ENCODE measurements at regions not wholly inside any gene's neighbourhood (a gene's known extent, or its start where the extent isn't known, plus 50 kb on each side); places are given as distances from the start of the nearest gene placed in this dataset.

DNA sequence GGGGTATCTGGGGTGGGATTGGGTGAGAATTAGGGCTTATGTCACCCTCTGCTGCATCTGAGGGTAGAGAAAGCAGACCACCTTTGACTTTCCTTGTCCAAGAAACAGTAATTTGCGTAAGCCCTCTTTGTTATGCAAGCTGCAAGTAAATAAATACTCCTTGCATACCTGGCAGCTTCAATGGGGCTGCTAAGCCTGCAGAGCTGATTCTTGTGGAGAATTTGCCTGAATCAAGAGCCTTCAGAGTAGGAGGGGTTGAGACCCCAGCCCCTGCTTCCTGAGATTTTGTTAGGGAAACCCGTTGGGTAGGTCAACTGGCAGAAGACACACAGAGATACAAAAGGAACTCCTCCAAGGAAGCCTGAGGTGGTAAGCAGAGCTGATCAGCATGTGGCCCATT is 515.1 kb downstream of the DMAC1 start:
- no peaks in the 10 kb centered on the region for H3K27me3 Mint-ChIP-seq
- peaks cover 7% of the 10 kb centered on the region for H3K4me1 Mint-ChIP-seq (ENCODE audit: low read depth)
- no peaks in the 10 kb centered on the region for H3K36me3 Mint-ChIP-seq (ENCODE audit: low read depth)
- H3K9me3 Mint-ChIP-seq, result peaks cover 26% of the 10 kb centered on the region
- no peak overlapping the region for H3K4me3 Mint-ChIP-seq
- intact Hi-C loops (cut with micrococcal nuclease), result no loop called here
- no peak overlapping the region for H3K27ac Mint-ChIP-seq

DNA sequence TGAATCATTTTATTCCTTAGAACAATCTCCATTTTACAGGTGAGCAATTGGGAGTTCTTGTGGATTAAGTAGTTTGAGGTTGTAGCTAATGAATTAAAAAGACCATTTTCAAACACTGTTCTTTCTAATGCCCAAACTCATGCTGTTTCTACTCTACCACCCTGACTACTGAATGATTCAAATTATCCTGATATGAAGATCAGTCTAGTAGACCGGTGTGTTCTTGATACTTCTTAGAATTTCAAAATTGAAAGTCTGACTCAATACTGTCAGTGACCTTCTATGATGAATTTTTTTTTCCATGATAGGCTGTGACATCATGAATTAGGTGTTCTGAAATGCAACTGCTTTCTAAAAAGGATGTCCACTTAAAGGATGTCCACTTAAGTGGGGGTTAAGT is 515.5 kb downstream of the DMAC1 start:
- peaks cover 3% of the 10 kb centered on the region for H3K4me1 Mint-ChIP-seq (ENCODE audit: low read depth)
- no peaks in the 10 kb centered on the region for H3K27me3 Mint-ChIP-seq
- no peak overlapping the region for H3K4me3 Mint-ChIP-seq
- H3K36me3 Mint-ChIP-seq (ENCODE audit: low read depth), result no peaks in the 10 kb centered on the region
- intact Hi-C loops (cut with micrococcal nuclease), result no loop called here
- H3K9me3 Mint-ChIP-seq, result peaks cover 26% of the 10 kb centered on the region
- no peak overlapping the region for H3K27ac Mint-ChIP-seq

GRCh38 chr9:7273575-7273974 is 515.8 kb downstream of the KDM4C start:
- Mint-ChIP-seq H3K36me3 (ENCODE audit: low read depth) (no peaks in the 10 kb centered on the region), H3K4me1 (ENCODE audit: low read depth) (no peaks in the 10 kb centered on the region), H3K4me3 (no peak overlapping the region)

DNA sequence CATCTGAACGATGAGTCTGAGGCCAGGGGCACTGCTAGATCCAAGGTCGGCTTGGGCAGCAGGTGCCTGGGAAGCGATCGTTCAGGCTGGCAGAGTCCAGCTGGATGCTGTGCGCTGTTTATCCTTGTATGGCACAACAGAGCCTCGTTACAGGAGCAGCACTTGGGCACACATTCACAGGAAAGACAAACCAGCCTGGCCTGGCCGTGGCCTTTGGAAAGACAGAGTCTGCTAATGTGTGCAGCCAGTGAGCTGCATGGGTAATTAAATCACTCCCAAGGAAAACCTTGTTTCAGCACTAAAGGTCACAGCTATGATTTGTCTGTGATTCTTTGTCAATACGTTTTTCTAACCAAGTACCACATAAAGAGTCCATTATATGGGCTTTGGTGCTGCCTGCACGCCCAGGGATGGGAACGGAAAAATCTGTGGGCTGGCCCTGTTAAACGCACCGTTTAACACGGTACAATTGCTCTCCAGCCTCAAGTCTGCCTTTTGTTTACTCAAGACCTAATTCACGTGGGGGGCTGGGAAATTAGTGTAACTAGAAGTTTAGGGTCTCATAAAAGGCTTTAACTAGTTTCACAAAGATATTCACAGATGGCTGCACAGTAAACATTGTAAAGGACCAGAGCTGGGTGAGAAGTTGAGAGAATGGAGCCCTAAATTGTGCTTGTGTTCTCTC is 509.3 kb downstream of the KDM4C start:
- no peaks in the 10 kb centered on the region for H3K9me3 Mint-ChIP-seq
- H3K4me1 Mint-ChIP-seq (ENCODE audit: low read depth), result no peaks in the 10 kb centered on the region
- intact Hi-C loops (cut with micrococcal nuclease), result no loop called here
- H3K27ac Mint-ChIP-seq, result no peak overlapping the region
- no peak overlapping the region for H3K4me3 Mint-ChIP-seq
- no peaks in the 10 kb centered on the region for H3K36me3 Mint-ChIP-seq (ENCODE audit: low read depth)
- peaks cover 3% of the 10 kb centered on the region for H3K27me3 Mint-ChIP-seq

More at GRCh38 chr9:7273575-7273974, 515.8 kb downstream of the KDM4C start:
- Mint-ChIP-seq H3K27ac (no peak overlapping the region), H3K9me3 (no peaks in the 10 kb centered on the region), H3K27me3 (peaks cover 3% of the 10 kb centered on the region)
- intact Hi-C loops (cut with micrococcal nuclease), result no loop called here

- Mint-ChIP-seq H3K36me3 (ENCODE audit: low read depth) (no peaks in the 10 kb centered on the region), H3K9me3 (no peaks in the 10 kb centered on the region), H3K4me3 (no peak overlapping the region), H3K27me3 (peaks cover 3% of the 10 kb centered on the region), H3K4me1 (ENCODE audit: low read depth) (no peaks in the 10 kb centered on the region), H3K27ac (no peak overlapping the region)
- intact Hi-C loops (cut with micrococcal nuclease), result no loop called here
Observed at GRCh38 chr9:7265181-7265580, 507.4 kb downstream of the KDM4C start.

DNA sequence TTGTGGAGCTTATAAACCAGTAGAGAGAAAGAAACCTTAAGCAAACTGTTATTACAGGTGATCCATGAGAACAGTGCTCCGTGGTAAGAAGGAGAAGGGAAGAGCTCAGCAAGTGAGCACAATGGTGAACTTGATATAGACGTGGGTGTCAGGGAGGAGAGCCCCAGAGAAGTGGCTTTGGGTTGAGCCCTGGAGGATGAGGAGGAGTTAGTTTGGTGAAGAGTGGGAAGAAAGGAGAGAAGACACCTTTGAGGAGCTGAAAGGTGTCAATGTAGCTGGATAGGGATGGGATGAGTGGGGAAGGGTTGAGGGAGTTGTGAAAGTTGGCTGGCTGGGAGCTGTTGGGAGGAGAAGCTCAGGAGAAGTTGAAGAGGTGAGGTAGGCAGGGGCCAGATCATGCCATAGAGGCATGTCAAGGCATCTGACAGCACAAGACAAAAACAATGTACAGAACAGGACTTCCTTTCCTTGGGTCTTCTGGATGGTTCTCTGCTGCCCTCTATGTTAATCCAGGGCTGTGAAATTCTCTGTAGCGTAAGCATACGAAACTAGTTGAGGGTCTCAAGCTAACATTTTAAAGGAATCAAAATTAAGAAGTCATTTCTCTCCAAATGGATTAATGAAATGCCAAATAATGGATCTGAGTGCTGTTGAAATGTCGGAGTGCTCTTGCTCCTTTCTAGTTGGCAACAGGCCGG is 501.9 kb downstream of the KDM4C start:
- H3K27me3 Mint-ChIP-seq, result no peaks in the 10 kb centered on the region
- no peaks in the 10 kb centered on the region for H3K9me3 Mint-ChIP-seq
- H3K36me3 Mint-ChIP-seq (ENCODE audit: low read depth), result no peaks in the 10 kb centered on the region
- intact Hi-C loops (cut with micrococcal nuclease), result no loop called here
- H3K4me3 Mint-ChIP-seq, result no peak overlapping the region
- H3K4me1 Mint-ChIP-seq (ENCODE audit: low read depth), result no peaks in the 10 kb centered on the region
- no peak overlapping the region for H3K27ac Mint-ChIP-seq

GRCh38 chr9:7258688-7259396 is 501.1 kb downstream of the KDM4C start:
- no peaks in the 10 kb centered on the region for H3K27me3 Mint-ChIP-seq
- H3K27ac Mint-ChIP-seq, result no peak overlapping the region
- no peaks in the 10 kb centered on the region for H3K36me3 Mint-ChIP-seq (ENCODE audit: low read depth)
- H3K4me3 Mint-ChIP-seq, result no peak overlapping the region
- no peaks in the 10 kb centered on the region for H3K4me1 Mint-ChIP-seq (ENCODE audit: low read depth)
- intact Hi-C loops (cut with micrococcal nuclease), result no loop called here
- no peaks in the 10 kb centered on the region for H3K9me3 Mint-ChIP-seq

DNA sequence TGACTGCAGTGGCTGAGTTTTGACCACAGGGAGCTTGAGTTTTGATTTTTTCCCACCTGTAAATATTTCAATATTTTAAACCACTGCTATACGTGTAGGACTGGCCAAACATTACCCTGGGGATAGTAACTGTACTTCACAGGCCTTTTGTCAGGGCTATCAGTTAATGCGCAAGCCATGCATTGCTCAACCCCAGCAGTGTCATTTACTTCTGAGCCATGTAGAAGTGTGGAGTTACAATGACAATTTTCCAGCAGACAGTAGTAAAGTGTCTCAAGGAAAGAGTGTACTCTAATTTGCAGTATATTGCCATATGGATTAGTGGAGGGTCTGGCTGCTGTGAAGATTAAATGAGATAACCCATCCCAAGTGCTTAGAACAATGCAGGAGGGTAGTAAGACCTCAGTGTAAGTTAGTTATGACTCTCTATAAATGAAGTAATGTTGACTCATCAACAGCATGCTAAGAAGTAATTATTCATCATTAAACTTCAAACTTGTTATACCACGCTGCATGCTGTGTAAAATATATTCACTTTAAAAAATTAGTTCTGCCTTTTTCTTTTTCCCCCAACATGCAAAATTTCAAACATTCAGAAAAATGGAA is 489.2 kb downstream of the KDM4C start:
- intact Hi-C loops (cut with micrococcal nuclease), result no loop called here
- Mint-ChIP-seq H3K4me3 (no peak overlapping the region), H3K36me3 (ENCODE audit: low read depth) (no peaks in the 10 kb centered on the region), H3K9me3 (no peaks in the 10 kb centered on the region), H3K4me1 (ENCODE audit: low read depth) (no peaks in the 10 kb centered on the region), H3K27me3 (no peaks in the 10 kb centered on the region), H3K27ac (no peak overlapping the region)

- Mint-ChIP-seq H3K9me3 (no peaks in the 10 kb centered on the region), H3K36me3 (ENCODE audit: low read depth) (no peaks in the 10 kb centered on the region), H3K27me3 (no peaks in the 10 kb centered on the region), H3K27ac (no peak overlapping the region), H3K4me3 (no peak overlapping the region), H3K4me1 (ENCODE audit: low read depth) (no peaks in the 10 kb centered on the region)
- intact Hi-C loops (cut with micrococcal nuclease), result no loop called here
Observed at GRCh38 chr9:7245976-7246580, 488.3 kb downstream of the KDM4C start.

GRCh38 chr9:7243838-7244237 is 486.1 kb downstream of the KDM4C start:
- Mint-ChIP-seq H3K27me3 (no peaks in the 10 kb centered on the region), H3K9me3 (no peaks in the 10 kb centered on the region)
- intact Hi-C loops (cut with micrococcal nuclease), result no loop called here

DNA sequence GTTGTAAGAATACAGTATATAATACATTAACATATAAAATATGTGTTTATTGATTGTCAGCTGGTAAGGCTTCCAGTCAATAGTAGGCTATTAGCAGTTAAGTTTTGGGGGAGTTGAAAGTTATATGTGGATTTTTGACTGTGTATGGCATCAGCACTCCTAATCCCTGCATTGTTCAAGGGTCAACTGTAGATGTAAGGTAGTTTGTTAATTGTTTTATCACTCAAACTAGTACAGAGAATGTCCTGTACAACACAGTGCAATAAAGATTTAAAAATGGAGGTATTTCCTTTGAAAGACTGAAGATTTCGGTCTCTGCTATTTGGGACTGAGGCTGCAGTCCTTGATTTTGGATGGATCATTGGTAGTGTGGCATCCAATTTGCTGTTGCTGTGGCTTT is 484.4 kb downstream of the KDM4C start:
- no peaks in the 10 kb centered on the region for H3K9me3 Mint-ChIP-seq
- H3K4me3 Mint-ChIP-seq, result no peak overlapping the region
- no peaks in the 10 kb centered on the region for H3K4me1 Mint-ChIP-seq (ENCODE audit: low read depth)

More at GRCh38 chr9:7243838-7244237, 486.1 kb downstream of the KDM4C start:
- no peaks in the 10 kb centered on the region for H3K36me3 Mint-ChIP-seq (ENCODE audit: low read depth)
- no peak overlapping the region for H3K4me3 Mint-ChIP-seq
- no peaks in the 10 kb centered on the region for H3K4me1 Mint-ChIP-seq (ENCODE audit: low read depth)
- H3K27ac Mint-ChIP-seq, result no peak overlapping the region

DNA sequence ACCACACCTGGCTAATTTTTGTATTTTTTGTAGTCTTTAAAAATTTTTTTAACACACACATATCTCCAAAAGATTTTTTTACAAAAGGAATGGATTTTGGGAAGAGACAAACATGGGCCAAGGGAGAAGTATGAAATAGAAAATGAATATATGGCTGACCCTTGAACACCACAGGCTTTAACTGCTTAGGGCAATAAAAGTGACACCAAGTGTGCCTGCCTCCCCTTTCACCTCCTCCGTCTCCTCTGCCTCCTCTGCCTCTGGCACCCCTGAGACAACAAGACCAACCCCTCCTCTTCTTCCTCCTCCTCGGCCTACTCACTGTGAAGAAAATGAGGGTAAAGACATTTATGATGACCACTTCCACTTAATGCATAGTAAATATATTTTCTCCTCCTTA is 483.9 kb downstream of the KDM4C start:
- Mint-ChIP-seq H3K9me3 (no peaks in the 10 kb centered on the region), H3K27ac (no peak overlapping the region), H3K4me3 (no peak overlapping the region), H3K27me3 (no peaks in the 10 kb centered on the region), H3K36me3 (ENCODE audit: low read depth) (no peaks in the 10 kb centered on the region), H3K4me1 (ENCODE audit: low read depth) (no peaks in the 10 kb centered on the region)
- intact Hi-C loops (cut with micrococcal nuclease), result no loop called here

More for the DNA sequence above, 484.4 kb downstream of the KDM4C start:
- intact Hi-C loops (cut with micrococcal nuclease), result no loop called here
- Mint-ChIP-seq H3K36me3 (ENCODE audit: low read depth) (no peaks in the 10 kb centered on the region), H3K27ac (no peak overlapping the region), H3K27me3 (no peaks in the 10 kb centered on the region)

DNA sequence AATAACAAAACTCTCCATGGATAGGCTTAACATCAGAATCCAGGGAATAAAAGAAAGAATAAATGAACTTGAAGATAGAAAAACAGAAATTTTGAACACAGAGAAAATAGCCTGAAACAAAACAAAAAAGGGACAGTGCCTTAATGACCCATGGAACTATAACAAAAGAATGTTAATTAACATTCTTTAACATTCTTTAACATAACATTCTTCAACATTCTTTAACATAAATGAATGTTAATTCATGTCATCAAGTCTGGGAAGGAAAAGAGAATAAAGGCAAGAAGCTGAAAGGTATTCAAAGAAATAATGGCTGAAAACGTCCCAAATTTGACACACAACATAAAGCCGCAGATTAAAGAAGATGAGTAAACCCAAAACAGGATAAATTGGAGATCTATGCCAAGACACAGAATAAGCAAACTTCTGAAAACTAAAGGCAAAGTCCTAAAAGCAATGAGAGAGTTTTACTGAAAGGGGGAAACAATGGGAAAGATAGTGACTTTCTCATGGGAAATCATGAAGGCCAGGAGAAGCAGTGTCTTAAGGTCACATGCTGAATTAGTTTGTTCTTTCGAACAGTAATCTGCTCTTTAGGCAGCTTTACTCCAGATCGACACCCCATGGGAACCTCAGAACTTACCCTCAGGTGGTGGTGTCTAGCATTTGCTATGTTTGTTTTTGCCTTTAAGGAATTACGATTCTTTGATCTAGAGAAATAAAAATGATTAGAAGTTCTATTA is 483.0 kb downstream of the KDM4C start:
- Mint-ChIP-seq H3K9me3 (no peaks in the 10 kb centered on the region), H3K4me1 (ENCODE audit: low read depth) (no peaks in the 10 kb centered on the region), H3K36me3 (ENCODE audit: low read depth) (no peaks in the 10 kb centered on the region), H3K27me3 (no peaks in the 10 kb centered on the region), H3K27ac (no peak overlapping the region), H3K4me3 (no peak overlapping the region)
- intact Hi-C loops (cut with micrococcal nuclease), result no loop called here
